GM23248 (cell line): ENCODE measurements at regions not wholly inside any gene's neighbourhood (a gene's known extent, or its start where the extent isn't known, plus 50 kb on each side); places are given as distances from the start of the nearest gene placed in this dataset.

Source experiments
- DNase-seq: peaks from one replicate; pipeline ENCODE4 v3.0.0-alpha.2; 2015
- H2AFZ ChIP-seq: fragments of 200-600 bp; sonication (generic); 2 replicates; pipeline ENCODE4 v1.6.1; 2016; ENCODE audit warnings: antibody characterized with exemption
- H3F3A ChIP-seq: fragments of 200-600 bp; sonication (generic); 2 replicates; pipeline ENCODE4 v1.6.1; 2016; ENCODE audit warnings: mild to moderate bottlenecking, antibody characterized with exemption, mixed run types; ENCODE audit not compliant: insufficient read depth
- H3K27ac ChIP-seq: fragments of 200-600 bp; sonication (generic); 2 replicates; pipeline ENCODE4 v1.5.1; 2016; ENCODE audit warnings: mild to moderate bottlenecking
- H3K27me3 ChIP-seq: fragments of 200-600 bp; sonication (generic); replicated peaks from 2 replicates; pipeline ENCODE4 v1.6.1; 2016; ENCODE audit warnings: mild to moderate bottlenecking; ENCODE audit not compliant: insufficient read depth
- H3K36me3 ChIP-seq: fragments of 200-600 bp; sonication (generic); 2 replicates; pipeline ENCODE4 v1.6.1; 2016; ENCODE audit warnings: low read depth, mild to moderate bottlenecking
- H3K4me1 ChIP-seq: fragments of 200-600 bp; sonication (generic); 2 replicates; pipeline ENCODE4 v1.6.1; 2016; ENCODE audit warnings: mild to moderate bottlenecking; ENCODE audit not compliant: insufficient read depth
- H3K4me2 ChIP-seq: fragments of 200-600 bp; sonication (generic); one replicate; pipeline ENCODE4 v1.6.1; 2016; ENCODE audit warnings: mild to moderate bottlenecking; ENCODE audit not compliant: unreplicated experiment
- H3K4me3 ChIP-seq: fragments of 200-600 bp; sonication (generic); 2 replicates; pipeline ENCODE4 v1.5.1; 2016; ENCODE audit warnings: mild to moderate bottlenecking
- H3K79me2 ChIP-seq: fragments of 200-600 bp; sonication (generic); 2 replicates; pipeline ENCODE4 v1.6.1; 2016; ENCODE audit warnings: mild to moderate bottlenecking; ENCODE audit not compliant: insufficient read depth
- H3K9ac ChIP-seq: fragments of 200-600 bp; sonication (generic); 2 replicates; pipeline ENCODE4 v1.6.1; 2016; ENCODE audit warnings: mild to moderate bottlenecking
- H3K9me2 ChIP-seq: fragments of 200-600 bp; sonication (generic); 2 replicates; pipeline ENCODE4 v1.6.1; 2016; ENCODE audit warnings: mixed run types, mild to moderate bottlenecking, moderate library complexity; ENCODE audit not compliant: insufficient read depth
- H3K9me3 ChIP-seq: fragments of 200-600 bp; sonication (generic); one replicate; pipeline ENCODE4 v1.6.1; 2017; ENCODE audit warnings: low read depth
- H4K20me1 ChIP-seq: fragments of 200-600 bp; sonication (generic); 2 replicates; pipeline ENCODE4 v1.6.0; 2016; ENCODE audit not compliant: insufficient read depth
- EZH2 ChIP-seq: fragments of 200-600 bp; sonication (generic); IDR thresholded peaks from 2 replicates; pipeline ENCODE4 v1.6.1; 2018; ENCODE audit warnings: antibody characterized with exemption, mild to moderate bottlenecking; ENCODE audit not compliant: insufficient read depth, poor library complexity, severe bottlenecking
- EZH2phosphoT487 ChIP-seq: fragments of 200-600 bp; sonication (generic); IDR thresholded peaks from 2 replicates; pipeline ENCODE4 v1.6.1; 2018; ENCODE audit warnings: antibody characterized with exemption, moderate library complexity, mild to moderate bottlenecking, low read depth; ENCODE audit not compliant: insufficient read depth
- WGBS, 2 experiments: methylation state at CpG; one replicate each; pipeline ENCODE4 v1.1.6; 2015 to 2017; ENCODE audit warnings: low lambda C conversion rate in 2 of 2, low coverage in 1 of 2; ENCODE audit errors: missing lambda C conversion rate in 2 of 2; 5-methylcytosine and 5-hydroxymethylcytosine counted together
- in situ Hi-C: fragments of 300-500 bp; cut with MboI; formaldehyde crosslinking; loops from 2 replicates; pipeline ENCODE4 v1.15.0; 2020

DNA sequence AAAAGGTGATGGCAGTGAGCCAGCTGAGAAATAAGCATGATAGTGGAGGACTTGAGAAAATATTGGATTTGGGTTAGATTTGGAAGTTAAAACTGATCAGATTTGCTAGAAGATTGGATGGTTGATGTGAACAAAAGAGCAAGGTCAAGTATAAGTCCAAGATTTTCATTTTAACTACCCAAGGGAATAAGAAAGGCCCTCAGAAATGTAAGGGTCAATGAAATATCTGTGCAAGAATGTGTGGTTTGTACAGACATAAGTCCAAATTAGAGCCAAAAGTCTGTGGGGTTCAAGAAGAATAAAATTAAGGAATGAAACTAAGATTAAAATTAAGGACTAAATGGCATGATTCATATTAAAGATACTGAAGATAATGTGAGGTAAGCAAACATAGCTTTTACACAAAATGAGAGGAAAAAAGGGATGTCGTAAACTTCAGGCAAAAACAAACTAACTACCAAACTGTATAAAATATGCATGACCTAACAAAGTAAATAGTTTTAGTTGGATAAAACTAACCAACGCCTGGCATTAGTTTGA is 78.4 kb upstream of the CACNA2D1 start:
- no peak overlapping the region for H3K9ac ChIP-seq

DNA sequence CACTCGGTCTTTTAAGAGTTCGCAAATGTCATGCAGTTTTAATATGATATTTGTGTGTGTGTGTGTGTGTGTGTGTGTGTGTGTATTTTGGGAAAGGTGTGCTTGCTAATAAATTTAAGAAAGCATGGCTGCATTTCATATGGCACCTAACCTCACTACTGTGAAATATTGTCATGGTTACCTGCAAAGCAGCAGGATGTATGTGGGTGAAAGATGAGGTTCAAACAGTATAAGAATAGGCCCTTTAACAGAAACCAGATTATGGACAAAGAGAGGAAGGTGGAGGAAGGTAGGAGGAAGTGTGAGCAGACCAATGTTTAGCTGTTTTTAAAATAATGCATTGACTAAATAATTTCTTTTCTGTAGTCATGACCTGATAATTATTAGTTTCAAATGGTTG is 73.5 kb upstream of the CACNA2D1 start:
- H3K4me2 ChIP-seq = no peak overlapping the region
- no peak overlapping the region for H3K27ac ChIP-seq
- H3K4me3 ChIP-seq = no peak overlapping the region
- 89 to 94% methylated on average over 2 of the region's 2 CpGs for WGBS, 2 experiments
- H3K79me2 ChIP-seq = no peaks in the 10 kb centered on the region
- H4K20me1 ChIP-seq = no peaks in the 10 kb centered on the region
- H3K9ac ChIP-seq = no peak overlapping the region
- H2AFZ ChIP-seq = no peak overlapping the region
- H3K4me1 ChIP-seq = no peaks in the 10 kb centered on the region
- H3K9me2 ChIP-seq = no peaks in the 10 kb centered on the region
- no peak for DNase-seq
- in situ Hi-C loops = no loop called here
- TF ChIP-seq EZH2phosphoT487 (no peak), EZH2 (no peak)
- no peaks in the 10 kb centered on the region for H3K36me3 ChIP-seq
- peaks cover 35% of the 10 kb centered on the region for H3K27me3 ChIP-seq
- H3F3A ChIP-seq = no peaks in the 10 kb centered on the region
- no peaks in the 10 kb centered on the region for H3K9me3 ChIP-seq

More for the DNA sequence above, 78.4 kb upstream of the CACNA2D1 start:
- DNase-seq = no peak
- no peak overlapping the region for H3K4me2 ChIP-seq
- no peaks in the 10 kb centered on the region for H3F3A ChIP-seq
- in situ Hi-C loops = no loop called here
- no peak overlapping the region for H3K4me3 ChIP-seq
- H4K20me1 ChIP-seq = no peaks in the 10 kb centered on the region
- H3K4me1 ChIP-seq = no peaks in the 10 kb centered on the region
- no peak overlapping the region for H2AFZ ChIP-seq
- H3K36me3 ChIP-seq = no peaks in the 10 kb centered on the region
- peaks cover 26% of the 10 kb centered on the region for H3K27me3 ChIP-seq
- H3K9me2 ChIP-seq = no peaks in the 10 kb centered on the region
- no peaks in the 10 kb centered on the region for H3K79me2 ChIP-seq
- no peaks in the 10 kb centered on the region for H3K9me3 ChIP-seq
- TF ChIP-seq EZH2 (no peak), EZH2phosphoT487 (no peak)
- 86 to 93% methylated on average over 2 of the region's 2 CpGs for WGBS, 2 experiments
- no peak overlapping the region for H3K27ac ChIP-seq

DNA sequence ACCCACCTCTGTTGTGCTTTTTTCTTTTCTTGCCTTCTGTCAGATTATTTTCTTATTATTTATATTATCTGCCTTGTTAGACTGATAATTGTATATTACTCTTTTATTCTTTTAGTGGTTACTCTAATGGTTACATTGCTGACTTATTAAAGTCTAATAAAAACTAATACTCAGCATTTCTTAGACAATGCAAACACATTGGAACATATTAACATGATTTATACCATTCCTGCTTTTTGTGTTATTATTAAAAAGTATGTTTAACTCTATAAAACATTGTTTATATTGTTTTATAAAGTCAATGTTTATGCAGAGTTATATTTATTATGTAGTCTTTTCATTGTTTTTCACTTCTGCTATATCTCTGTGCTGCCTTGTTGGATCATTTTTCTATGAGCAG is 68.0 kb upstream of the CACNA2D1 start:
- no peaks in the 10 kb centered on the region for H3K79me2 ChIP-seq
- H3K4me2 ChIP-seq = no peak overlapping the region
- H3F3A ChIP-seq = no peaks in the 10 kb centered on the region
- H3K27me3 ChIP-seq = peaks cover 49% of the 10 kb centered on the region
- no peak for DNase-seq
- H4K20me1 ChIP-seq = no peaks in the 10 kb centered on the region
- H3K27ac ChIP-seq = no peak overlapping the region
- H2AFZ ChIP-seq = no peak overlapping the region
- H3K9me2 ChIP-seq = no peaks in the 10 kb centered on the region
- no peak for TF ChIP-seq EZH2
- TF ChIP-seq EZH2phosphoT487 = no peak
- H3K9ac ChIP-seq = no peak overlapping the region
- H3K9me3 ChIP-seq = no peaks in the 10 kb centered on the region
- in situ Hi-C loops = no loop called here
- 0 out of 2 replicates have a peak, but pooled peaks cover 3% of the 10 kb centered on the region for H3K4me1 ChIP-seq
- H3K4me3 ChIP-seq = no peak overlapping the region
- H3K36me3 ChIP-seq = no peaks in the 10 kb centered on the region

DNA sequence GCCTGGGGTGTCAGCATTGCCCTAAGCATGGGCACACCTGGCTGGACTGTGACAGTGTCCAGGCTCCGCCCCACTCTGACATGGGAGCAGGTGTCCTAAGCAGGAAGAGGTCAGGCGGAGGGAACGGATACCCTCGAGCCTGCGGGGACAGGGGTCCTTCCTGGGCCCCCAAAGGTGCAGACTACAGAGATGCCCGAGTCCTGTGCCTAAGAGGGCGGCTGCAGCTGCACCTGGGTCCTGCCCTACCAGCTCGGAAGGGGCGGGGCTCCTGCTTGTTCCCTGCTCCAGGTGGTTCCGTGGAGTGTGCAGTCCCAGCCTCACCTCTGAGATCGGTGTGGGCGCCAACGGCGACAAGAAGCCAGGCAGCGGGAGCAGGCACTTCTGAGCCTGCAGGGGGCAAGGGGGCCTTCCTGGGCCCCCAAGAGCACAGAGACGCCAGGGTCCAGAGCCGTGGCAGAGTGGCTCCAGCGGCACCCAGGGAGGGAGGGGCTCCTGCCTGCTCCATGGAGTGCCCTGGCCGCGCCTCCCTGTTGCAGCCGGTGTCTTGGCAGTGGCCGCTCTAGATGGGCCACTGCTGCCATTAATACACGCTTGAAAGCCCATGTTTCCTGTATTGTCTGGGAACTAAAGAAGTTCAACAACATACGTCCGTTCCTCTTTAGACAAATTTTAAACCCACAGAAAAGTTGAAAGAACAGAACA is 64.5 kb upstream of the CACNA2D1 start:
- 51 to 53% methylated on average over 19 to 25 of the region's 25 CpGs for WGBS, 2 experiments
- H4K20me1 ChIP-seq = no peaks in the 10 kb centered on the region
- H3K9ac ChIP-seq = no peak overlapping the region
- H3K9me2 ChIP-seq = no peaks in the 10 kb centered on the region
- peaks cover 44% of the 10 kb centered on the region for H3K27me3 ChIP-seq
- no peak overlapping the region for H3K27ac ChIP-seq
- H3F3A ChIP-seq = no peaks in the 10 kb centered on the region
- DNase-seq = no peak
- 0 out of 2 replicates have a peak, but pooled peaks cover 3% of the 10 kb centered on the region for H3K4me1 ChIP-seq
- no peak for TF ChIP-seq EZH2
- no peak for TF ChIP-seq EZH2phosphoT487
- H2AFZ ChIP-seq = no peak overlapping the region
- in situ Hi-C loops = no loop called here
- no peaks in the 10 kb centered on the region for H3K36me3 ChIP-seq
- no peak overlapping the region for H3K4me3 ChIP-seq
- no peak overlapping the region for H3K4me2 ChIP-seq
- no peaks in the 10 kb centered on the region for H3K9me3 ChIP-seq
- H3K79me2 ChIP-seq = no peaks in the 10 kb centered on the region
